Ectodermal cell (in vitro differentiated cells): ENCODE measurements at regions not wholly inside any gene's neighbourhood (a gene's known extent, or its start where the extent isn't known, plus 50 kb on each side); places are given as distances from the start of the nearest gene placed in this dataset.
A peak's percentile ranks its signal among the peaks of the same experiment; 100 is the strongest.

Source experiments
- H3K27ac ChIP-seq: 2 replicates; pipeline ENCODE4 v1.7.0; 2013; ENCODE audit warnings: mild to moderate bottlenecking, low read depth, low read length; ENCODE audit not compliant: insufficient read depth, poor library complexity, severe bottlenecking
- H3K27me3 ChIP-seq: 2 replicates; pipeline ENCODE4 v1.7.0; 2013; ENCODE audit warnings: mild to moderate bottlenecking, low read length; ENCODE audit not compliant: insufficient read depth, control insufficient read depth, poor library complexity, severe bottlenecking
- H3K36me3 ChIP-seq: one replicate; pipeline ENCODE4 v1.7.0; 2013; ENCODE audit warnings: low read length; ENCODE audit not compliant: control insufficient read depth, insufficient read depth
- H3K4me1 ChIP-seq: one replicate; pipeline ENCODE4 v1.7.0; 2013; ENCODE audit warnings: low read length; ENCODE audit not compliant: control insufficient read depth, insufficient read depth
- H3K4me3 ChIP-seq: 2 replicates; pipeline ENCODE4 v1.7.0; 2013; ENCODE audit warnings: low read depth, low read length, control low read depth; ENCODE audit not compliant: insufficient read depth
- H3K9me3 ChIP-seq: 2 replicates; pipeline ENCODE4 v1.7.0; 2013; ENCODE audit warnings: mild to moderate bottlenecking, low read length, moderate library complexity; ENCODE audit not compliant: control insufficient read depth
- WGBS, 2 experiments: methylation state at CpG; one replicate each; pipeline ENCODE4 v1.1.7; 2013; ENCODE audit warnings: missing lambda C conversion rate in 2 of 2; 5-methylcytosine and 5-hydroxymethylcytosine counted together

DNA sequence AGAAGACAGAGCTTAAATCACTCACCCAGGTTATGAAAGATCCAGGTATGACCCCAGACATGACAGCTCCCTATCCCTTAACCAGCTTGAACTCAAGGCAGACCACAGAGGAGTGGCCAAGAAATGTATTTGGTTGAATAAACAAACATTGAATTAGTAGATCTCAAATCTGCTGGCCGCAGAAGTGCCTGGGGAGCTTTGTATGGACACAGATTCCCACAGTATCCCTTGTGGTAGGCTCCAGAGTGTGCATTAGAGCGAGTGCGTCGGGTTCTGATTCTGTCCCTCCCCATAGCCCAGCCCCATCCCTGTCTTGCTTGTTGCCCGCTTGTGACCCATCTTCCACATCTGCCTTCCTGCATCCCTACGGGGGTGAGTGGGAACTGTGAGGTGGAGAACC, 118.8 kb upstream of the FOXF1 start:
- H3K9me3 ChIP-seq = no peaks in the 10 kb centered on the region
- H3K36me3 ChIP-seq = no peaks in the 10 kb centered on the region
- H3K27ac ChIP-seq = no peak overlapping the region
- 93 to 96% methylated on average over 6 of the region's 6 CpGs for WGBS, 2 experiments
- H3K4me1 ChIP-seq = peaks cover 8% of the 10 kb centered on the region
- H3K4me3 ChIP-seq = no peak overlapping the region
- no peaks in the 10 kb centered on the region for H3K27me3 ChIP-seq

- H3K4me1 ChIP-seq = peaks cover 8% of the 10 kb centered on the region
- no peaks in the 10 kb centered on the region for H3K9me3 ChIP-seq
- H3K36me3 ChIP-seq = no peaks in the 10 kb centered on the region
- WGBS, 2 experiments = 88 to 92% methylated on average over 9 of the region's 9 CpGs
- H3K4me3 ChIP-seq = no peak overlapping the region
- no peak overlapping the region for H3K27ac ChIP-seq
- H3K27me3 ChIP-seq = no peaks in the 10 kb centered on the region
These were observed 118.3 kb upstream of the FOXF1 start for GRCh38 chr16:86391984-86392383.

DNA sequence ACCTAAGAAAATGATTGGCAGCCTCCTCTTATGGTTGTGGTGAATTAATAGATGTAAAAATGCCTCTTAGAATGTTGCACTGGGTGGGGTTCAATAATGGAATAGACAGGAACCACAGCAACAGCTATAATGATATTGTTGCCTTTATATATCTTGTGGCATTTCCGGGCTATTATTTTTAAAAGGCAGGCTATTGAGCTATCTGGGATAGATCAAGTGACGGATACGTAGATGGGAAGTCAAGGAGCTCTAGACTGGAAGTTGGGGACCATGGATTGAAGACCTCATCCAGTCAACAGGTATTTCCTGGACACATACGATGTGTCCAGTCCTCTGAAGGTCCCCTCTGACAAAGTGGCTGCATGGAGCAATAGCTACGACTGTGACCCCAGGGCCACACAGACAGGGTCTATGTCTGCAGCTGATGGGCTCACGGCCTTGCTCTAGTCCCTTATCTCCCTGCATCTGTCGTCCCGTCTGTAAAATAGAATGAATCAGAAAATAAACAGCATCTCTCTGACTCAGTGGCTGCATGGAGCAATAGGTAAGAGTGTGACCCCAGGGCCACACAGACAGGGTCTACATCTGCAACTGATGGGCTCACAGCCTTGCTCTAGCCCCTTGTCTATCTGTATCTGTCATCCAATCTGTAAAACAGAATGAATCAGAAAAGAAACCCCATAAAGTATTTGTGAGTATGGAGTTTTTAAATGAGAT, 117.7 kb upstream of the FOXF1 start:
- WGBS, 2 experiments = 88 to 92% methylated on average over 8 of the region's 8 CpGs
- H3K36me3 ChIP-seq = no peaks in the 10 kb centered on the region
- H3K27me3 ChIP-seq = no peaks in the 10 kb centered on the region
- no peaks in the 10 kb centered on the region for H3K9me3 ChIP-seq
- H3K27ac ChIP-seq = no peak overlapping the region
- no peak overlapping the region for H3K4me3 ChIP-seq
- peaks cover 8% of the 10 kb centered on the region for H3K4me1 ChIP-seq

DNA sequence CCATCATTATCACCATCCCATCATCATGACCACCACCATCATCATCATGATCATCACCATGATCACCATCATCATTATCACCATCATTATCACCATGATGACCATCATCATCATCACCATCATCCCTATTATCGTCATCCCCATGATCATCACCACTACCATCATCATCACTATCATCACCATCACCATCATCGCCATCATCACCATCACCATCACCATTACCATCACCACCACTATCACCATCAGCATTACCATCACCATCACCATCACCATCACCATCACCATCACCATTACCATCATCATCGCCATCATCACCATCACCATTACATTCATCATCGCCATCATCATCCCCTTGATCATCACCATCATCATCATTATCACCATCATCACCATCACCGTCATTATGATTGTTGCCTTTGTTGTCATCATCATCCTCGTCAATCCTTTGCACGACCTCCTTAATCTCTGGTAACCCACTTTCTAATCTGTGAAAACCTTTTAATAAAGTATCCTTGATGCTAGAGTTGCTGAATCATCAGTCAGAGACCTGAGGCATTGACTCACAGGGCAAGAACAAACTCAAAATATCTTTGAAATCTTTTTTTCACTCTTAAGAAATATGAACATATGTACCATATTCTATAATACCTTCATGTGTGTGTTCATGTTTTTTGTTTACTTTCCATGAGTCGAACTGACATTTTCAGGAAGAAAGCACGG, 116.3 kb upstream of the FOXF1 start:
- H3K27ac ChIP-seq = no peak overlapping the region
- H3K4me3 ChIP-seq = no peak overlapping the region
- H3K36me3 ChIP-seq = no peaks in the 10 kb centered on the region
- 93 to 94% methylated on average over 9 of the region's 9 CpGs for WGBS, 2 experiments
- no peaks in the 10 kb centered on the region for H3K9me3 ChIP-seq
- no peaks in the 10 kb centered on the region for H3K27me3 ChIP-seq
- peaks cover 8% of the 10 kb centered on the region for H3K4me1 ChIP-seq

- Histone ChIP-seq H3K4me1 (peaks cover 8% of the 10 kb centered on the region), H3K27ac (no peak overlapping the region), H3K9me3 (no peaks in the 10 kb centered on the region), H3K36me3 (no peaks in the 10 kb centered on the region), H3K4me3 (no peak overlapping the region), H3K27me3 (no peaks in the 10 kb centered on the region)
- WGBS, 2 experiments = 71 to 79% methylated on average over 3 of the region's 3 CpGs
These were observed 114.8 kb upstream of the FOXF1 start for GRCh38 chr16:86395477-86395876.

DNA sequence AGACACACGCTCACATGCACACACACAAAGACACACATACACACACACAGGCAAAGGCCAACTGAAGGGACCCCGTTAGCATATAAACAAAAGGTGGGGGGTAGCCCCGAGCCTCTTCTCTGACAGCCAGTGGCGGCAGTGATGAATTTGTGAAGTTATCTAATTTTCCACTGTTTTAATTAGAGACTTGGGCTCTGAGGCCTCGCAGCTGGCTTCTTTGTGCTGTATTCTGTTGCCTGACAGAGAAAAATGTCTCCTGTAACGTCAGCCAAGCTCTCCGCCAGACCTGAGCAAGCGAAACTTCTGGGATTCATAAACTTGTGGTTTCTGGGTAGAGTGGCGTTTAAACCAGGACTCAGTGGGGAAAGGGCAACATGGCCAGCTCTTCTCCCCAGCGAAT, 113.9 kb upstream of the FOXF1 start:
- H3K4me3 ChIP-seq = no peak overlapping the region
- H3K36me3 ChIP-seq = no peaks in the 10 kb centered on the region
- H3K27ac ChIP-seq = peak overlapping the region; percentile 55
- H3K9me3 ChIP-seq = no peaks in the 10 kb centered on the region
- no peaks in the 10 kb centered on the region for H3K27me3 ChIP-seq
- peaks cover 8% of the 10 kb centered on the region for H3K4me1 ChIP-seq
- 63 to 72% methylated on average over 9 to 10 of the region's 10 CpGs for WGBS, 2 experiments

GRCh38 chr16:86396901-86397311, 113.4 kb upstream of the FOXF1 start:
- Histone ChIP-seq H3K27ac (peak overlapping the region; percentile 55), H3K9me3 (no peaks in the 10 kb centered on the region), H3K4me1 (peaks cover 8% of the 10 kb centered on the region), H3K27me3 (no peaks in the 10 kb centered on the region), H3K4me3 (no peak overlapping the region), H3K36me3 (no peaks in the 10 kb centered on the region)
- 86% methylated on average over 9 of the region's 9 CpGs for WGBS, 2 experiments

- Histone ChIP-seq H3K4me1 (peaks cover 8% of the 10 kb centered on the region), H3K27ac (no peak overlapping the region), H3K36me3 (no peaks in the 10 kb centered on the region), H3K4me3 (no peak overlapping the region), H3K27me3 (no peaks in the 10 kb centered on the region), H3K9me3 (no peaks in the 10 kb centered on the region)
- 90 to 94% methylated on average over 6 of the region's 6 CpGs for WGBS, 2 experiments
These were observed 112.1 kb upstream of the FOXF1 start for GRCh38 chr16:86398201-86398600.

- WGBS, 2 experiments = 89 to 94% methylated on average over 4 of the region's 4 CpGs
These were observed 111.7 kb upstream of the FOXF1 start for GRCh38 chr16:86398622-86399021.

GRCh38 chr16:86401126-86401525, 109.2 kb upstream of the FOXF1 start:
- H3K4me3 ChIP-seq = no peak overlapping the region
- no peaks in the 10 kb centered on the region for H3K9me3 ChIP-seq
- peaks cover 3% of the 10 kb centered on the region for H3K4me1 ChIP-seq
- H3K27me3 ChIP-seq = no peaks in the 10 kb centered on the region
- WGBS, 2 experiments = 93 to 95% methylated on average over 8 of the region's 8 CpGs
- H3K27ac ChIP-seq = no peak overlapping the region
- H3K36me3 ChIP-seq = no peaks in the 10 kb centered on the region

More at GRCh38 chr16:86398622-86399021, 111.7 kb upstream of the FOXF1 start:
- H3K4me1 ChIP-seq = peaks cover 8% of the 10 kb centered on the region
- H3K4me3 ChIP-seq = no peak overlapping the region
- no peaks in the 10 kb centered on the region for H3K27me3 ChIP-seq
- no peaks in the 10 kb centered on the region for H3K36me3 ChIP-seq
- H3K27ac ChIP-seq = no peak overlapping the region
- no peaks in the 10 kb centered on the region for H3K9me3 ChIP-seq
